ENCODE measurements at regions not wholly inside any gene's neighbourhood (a gene's known extent, or its start where the extent isn't known, plus 50 kb on each side); places are given as distances from the start of the nearest gene placed in this dataset.

DNA sequence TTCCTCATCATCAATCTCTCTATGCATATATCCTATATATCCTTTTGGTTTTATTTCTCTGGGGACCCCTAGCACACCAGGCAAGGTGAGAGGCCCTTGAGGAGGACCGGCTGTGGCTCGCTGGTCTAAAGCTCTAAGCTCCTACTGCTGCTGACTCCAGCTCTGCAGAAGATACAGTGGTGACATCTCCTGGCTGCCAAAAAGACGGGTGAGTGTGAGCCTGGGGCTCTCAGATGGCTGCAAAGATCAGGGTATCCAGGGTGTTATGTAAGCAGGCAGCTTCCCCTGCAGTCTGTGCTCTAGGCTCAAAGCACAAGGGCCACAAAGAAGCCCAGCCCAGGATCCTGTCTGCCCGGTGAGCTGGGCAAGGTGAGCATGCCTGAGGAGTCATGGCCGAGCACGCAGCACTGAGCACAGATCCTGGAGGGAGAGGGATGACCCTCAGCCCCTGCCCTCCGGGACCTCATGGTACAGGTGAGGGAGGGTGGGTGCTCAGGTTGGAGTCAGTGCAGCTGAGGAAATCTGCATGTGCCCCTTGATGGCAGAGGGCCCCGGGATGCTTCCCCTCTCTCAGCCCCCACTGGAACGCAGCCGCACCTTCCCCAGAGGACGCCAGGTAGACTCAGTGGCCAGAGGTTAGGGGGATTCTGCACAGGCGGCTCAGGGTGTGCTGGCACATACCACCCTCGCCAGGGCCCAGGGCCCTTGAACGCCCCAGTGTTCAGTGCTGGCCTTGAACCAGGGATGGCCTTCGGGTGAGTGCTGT, 95.4 kb upstream of the INSIG1 start:
- no peak for DNase-seq (ENCODE audit: low read depth)

DNA sequence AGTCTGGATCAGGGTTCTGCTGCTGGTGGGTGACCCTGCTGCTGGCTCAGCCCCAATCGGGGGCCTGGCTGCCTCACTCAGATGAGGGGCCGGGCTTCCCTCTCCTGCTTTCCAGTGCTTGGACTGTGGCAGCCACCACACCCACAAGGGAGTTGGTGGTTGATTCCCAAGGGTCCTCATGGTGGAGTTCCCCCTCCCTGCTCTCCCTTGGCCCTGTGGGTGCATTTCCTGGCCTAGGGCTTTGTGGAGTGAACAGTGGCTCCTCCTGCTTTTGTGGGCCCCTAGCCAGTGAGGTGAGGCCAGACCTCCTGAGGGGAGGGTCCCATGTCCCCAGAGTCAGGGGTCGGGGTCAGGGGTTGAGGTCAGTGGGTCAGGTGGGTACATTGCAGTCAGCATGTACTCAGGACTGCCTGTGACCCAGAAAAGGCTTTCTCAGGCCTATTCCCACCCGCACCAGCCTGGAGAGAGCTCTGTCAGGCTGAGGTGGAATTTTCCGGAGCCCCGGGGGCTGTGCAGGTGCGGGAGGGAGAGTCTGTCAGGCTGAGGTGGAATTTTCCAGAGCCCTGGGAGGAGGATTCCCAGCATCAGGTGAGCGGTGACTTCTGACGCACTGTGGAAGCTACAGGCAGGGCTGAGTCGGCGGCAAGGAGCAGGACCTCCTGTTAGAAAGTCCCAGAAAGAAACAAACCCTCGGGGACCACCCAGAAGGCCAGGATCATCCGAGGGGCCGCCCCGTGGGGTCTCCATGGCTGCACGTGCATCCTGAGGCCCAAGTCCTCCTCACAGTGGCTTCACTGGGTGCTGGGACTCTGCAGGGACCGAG, 94.4 kb upstream of the INSIG1 start:
- DNase-seq (ENCODE audit: low read depth): no peak

DNA sequence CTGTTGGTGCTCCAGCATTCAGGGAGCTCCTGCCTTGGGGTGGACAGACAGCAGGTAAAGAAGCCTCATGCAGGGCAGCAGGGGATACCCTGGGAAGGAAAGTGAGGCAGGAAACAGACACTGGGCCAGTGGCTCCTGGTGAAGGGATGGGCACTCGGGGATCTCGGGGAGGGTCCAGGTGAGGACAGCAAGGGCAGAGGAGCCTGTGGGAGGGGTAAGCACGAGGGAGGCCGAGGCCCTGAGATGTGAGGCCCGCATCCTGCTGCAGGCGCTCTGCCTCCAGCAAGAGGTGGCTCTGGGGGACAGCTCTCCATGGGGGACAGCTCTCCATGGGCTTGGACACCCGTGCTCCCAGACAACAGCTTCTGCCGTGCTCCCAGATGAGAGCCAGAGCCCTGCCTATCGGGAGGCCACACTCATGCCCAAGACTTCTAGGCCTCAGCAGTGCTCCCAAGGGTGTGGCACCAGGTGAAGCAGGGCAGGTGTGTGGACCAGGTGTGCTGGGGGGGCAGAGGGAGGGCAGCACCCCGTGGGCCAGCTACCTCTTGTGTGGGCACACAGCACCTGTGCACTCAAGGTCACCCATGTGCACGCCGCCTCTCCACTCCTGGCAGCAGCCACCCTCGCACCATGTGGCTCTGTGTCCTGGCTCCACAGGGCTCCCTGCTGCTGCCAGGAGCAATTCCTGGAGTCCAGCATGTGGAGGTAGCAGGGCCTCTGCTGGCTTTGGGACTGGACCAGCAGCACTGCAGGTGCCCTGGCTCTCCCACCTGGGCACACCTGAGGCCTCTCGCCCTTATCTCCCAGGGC, 93.6 kb upstream of the INSIG1 start:
- DNase-seq (ENCODE audit: low read depth): no peak

DNA sequence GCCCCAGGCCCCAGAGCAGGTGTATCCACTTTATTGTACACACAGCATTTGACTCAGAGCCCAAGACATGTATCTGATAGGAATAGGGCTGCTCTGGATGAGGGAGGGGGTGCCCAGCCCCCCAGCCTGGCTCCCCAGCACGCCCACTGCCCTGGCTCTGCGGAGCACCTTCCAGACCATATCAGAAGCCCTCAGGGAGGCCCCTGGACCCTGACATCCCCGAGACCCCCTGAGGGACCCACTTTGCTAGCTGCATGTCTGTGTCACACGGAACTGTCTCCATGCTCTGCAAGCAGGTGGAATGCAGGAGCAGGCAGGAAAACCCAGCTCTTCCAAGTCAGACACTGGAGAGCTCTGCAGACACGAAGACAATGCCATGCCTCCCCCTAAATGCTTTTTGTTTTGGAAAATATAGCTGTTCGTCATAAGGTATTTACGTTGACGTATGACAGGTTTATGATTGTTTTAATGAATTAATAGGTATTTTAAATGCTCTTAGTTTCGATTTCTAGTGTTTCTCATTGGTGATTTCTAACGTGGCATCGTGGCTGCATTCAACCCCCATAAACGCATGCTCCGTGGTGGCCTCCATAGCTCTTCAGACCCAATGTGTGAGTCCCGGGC, 92.8 kb upstream of the INSIG1 start:
- no peak for DNase-seq (ENCODE audit: low read depth)

DNA sequence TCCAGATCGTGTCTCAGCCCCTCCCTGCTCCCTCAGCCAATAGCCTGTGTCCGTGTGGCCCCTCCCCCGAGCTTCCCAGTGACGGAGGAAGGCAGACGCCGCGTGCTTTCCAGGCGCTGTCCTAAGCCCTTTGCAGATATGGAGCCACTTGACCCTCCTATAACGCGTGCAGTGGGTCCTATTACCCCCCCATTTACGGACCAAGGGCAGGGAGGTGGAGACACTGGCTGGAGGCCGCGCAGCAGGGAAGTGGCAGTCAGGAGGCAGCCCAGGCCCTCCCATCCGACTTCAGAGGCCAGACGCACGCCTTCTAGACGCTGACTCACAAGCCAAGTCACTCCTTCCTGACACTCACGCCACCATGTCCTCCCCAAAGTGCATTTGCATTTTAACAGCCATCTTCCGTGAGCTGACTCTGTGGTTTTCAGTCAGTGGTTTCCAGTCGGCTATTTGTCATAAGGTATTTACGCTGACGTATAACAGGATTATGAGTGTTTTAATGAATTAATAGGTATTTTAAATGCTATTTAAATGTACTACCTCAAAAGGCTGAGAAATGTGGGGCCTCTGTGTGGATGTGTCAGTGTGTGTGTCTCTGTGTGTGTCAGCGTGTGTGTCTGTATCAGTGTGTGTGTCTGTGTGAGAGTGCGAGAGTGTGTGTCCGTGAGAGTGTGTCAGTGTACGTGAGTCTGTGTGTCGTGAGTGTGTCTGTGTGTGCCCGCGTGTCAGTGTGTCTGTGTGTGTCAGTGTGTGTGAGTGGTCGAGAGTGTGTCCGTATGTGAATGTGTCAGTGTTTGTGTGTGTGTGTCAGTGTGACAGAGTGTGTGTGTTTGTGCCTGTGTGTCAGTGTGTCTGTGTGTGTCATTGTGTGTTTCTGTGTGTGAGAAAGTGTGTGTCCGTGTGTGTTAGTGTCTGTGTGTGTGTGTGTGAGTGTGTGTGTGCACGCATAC, 92.0 kb upstream of the INSIG1 start:
- DNase-seq (ENCODE audit: low read depth): peak; percentile 100

DNA sequence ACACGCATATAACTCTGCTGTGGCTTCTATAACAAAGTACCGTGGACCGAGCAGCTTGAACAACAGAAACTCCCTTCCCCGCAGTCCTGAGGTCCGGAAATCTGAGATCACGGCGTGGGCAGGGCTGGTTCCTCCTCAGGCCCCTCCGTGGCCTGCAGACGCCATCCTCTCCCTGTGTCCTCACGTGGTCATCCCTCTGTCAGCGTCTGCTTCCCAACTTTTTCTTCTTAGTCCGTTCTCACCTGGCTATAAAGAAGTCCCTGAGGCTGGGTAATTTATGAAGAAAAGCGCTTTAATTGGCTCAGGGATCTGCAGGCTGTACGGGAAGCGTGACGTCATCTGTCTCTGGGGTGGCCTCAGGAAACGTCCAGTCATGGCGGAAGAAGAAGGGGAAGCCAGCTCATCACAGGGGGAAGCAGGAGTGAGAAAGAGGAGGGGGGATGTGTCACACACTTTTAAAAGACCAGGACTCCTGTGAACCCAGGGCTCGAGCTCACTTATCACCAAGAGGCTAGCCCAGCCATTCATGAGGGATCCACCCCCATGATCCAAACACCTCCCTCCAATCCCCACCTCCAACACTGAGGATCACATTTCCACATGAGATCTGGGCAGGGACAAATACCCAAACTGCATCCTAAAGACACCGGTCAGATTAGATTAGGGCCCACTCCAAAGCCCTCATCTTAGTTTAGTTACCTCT, 91.2 kb upstream of the INSIG1 start:
- peak; percentile 99 for DNase-seq (ENCODE audit: low read depth)

DNA sequence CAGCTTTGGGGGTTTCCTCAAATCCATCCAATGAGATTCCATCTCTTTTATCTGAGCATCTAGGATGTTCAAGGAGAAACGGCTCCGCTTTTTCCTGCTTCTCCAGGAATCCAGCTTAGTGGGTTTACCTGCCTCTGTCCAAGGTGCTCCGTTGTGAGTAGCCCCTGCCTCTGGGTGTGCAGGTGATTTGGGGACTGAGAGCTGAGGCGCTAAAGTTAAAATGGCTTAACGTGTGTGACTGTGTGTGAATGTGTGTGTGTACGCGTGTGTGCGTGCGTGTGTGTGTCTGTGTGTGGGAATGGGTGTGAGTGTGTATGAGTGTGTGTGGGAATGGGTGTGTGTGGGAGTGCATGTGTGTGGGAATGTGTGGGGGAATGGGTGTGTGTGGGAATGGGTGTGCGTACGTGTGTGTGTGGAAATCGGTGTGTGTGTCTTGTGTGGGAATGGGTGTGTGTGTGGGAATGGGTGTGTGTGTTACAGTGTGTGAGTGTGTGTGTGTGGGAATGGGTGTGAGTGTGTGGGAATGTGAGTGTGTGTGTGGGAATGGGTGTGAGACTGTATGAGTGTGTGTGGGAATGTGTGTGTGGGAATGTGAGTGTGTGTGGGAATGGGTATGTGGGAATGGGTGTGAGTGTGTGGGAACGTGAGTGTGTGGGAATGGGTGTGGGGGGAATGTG, 90.2 kb upstream of the INSIG1 start:
- DNase-seq (ENCODE audit: low read depth): no peak

DNA sequence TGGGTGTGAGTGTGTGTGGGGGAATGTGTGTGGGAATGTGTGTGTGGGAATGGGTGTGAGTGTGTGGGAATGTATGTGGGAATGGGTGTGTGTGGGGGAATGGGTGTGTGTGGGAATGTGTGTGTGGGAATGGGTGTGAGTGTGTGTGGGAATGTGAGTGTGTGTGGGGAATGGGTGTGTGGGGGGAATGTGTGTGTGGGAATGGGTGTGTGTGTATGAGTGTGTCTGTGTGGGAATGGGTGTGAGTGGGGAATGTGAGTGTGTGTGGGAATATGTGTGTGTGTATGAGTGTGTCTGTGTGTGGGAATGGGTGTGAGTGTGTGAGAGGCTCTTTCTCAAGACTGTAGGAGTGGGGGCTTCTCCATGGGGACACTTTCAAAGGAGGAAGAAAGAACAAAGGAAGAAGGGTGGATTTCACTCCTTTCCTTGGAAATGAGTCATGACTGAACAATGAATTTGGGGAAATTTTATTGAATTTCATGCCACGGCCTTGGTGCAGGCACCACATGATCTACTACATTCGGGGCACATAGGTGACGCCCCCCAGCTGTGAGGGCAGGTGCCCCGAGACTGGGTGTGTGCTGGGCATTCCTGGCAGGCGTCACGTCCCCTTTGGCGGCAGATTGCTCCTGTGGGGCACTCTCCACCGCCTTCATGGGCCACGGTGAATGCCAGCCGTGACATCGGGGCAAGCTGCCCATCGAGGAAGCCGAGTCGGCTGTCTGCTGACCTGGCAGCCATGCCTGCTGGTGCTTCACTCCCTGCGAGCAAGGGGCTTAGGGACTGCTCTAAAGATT, 88.8 kb upstream of the INSIG1 start:
- DNase-seq (ENCODE audit: low read depth): peak; percentile 48

DNA sequence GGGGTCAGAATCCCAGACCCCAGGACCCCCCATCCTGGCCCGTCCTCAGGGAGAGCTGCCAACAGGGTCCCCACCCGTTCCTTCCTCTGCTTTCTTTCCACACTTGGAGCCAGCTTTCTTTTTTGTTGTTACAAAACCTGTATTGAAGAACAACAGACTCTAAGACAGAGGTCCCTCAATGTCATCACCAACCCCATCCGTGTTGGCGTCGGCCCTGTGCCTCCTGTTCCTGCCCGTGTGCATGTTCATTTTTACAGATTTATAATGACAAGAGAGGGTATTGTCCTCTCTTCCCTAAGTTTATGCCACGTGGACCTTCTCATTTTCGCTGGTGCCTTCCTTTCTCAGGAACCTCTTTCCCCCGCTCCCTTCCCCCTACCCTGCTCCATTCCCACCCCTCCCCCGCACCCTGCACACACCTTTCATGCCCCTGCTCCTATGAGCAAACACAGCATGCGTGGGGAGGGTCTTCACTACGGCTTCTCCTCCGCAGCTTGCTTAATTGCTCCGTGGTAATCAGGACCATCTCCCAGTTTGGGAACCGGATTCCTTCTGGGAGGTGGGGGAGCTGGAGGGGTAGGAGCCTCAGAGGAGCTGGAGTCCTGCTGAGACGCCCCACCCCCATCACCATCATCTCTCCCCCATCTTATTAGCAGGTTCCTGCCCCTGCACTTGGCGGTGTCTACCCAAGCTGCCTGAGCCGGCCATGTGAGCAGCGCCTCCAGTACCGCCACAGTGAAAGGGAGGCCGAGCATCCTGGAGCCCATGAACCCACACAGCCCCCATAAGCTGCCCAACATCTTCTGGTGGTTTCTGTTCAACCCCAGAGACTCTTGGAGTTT, 88.0 kb upstream of the INSIG1 start:
- DNase-seq (ENCODE audit: low read depth): no peak

DNA sequence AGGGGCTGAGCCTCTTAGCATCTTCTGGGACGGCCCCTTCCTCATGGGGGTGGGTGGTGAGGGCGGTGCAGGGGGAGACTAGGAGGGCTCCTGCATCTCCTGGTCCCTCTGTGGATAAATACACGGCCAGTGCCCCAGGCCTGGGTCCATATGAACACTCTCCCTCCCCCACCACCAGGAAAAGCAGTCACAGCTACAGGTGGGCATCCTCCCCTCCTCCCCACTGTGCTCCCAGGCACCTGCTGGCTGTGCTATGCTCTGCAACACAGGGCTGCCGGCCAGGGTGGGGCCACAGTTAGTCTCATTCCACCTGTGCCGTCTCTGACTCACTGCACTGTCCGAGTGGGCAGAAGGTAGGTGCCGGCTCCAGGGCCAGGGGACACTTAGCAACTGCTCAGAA, 87.3 kb upstream of the INSIG1 start:
- DNase-seq (ENCODE audit: low read depth): no peak

DNA sequence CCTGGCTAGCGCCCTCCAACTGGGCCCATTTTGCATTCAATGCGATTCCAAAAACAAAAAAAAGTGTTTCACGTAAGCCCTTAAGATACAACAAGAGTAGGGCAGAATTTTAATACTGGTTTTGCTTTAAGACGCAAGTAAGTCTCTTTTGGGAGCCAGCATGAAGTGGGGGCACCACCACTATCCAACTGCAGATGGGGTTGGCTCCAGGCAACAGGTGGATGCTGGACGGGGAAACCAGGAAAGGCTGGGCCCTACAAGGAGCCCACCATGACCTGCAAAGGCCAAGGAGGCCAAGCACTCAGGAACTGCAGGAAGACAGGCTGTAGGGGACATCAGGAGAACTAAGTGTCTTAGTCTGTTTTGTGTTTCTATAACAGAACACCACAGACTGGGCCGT, 86.5 kb upstream of the INSIG1 start:
- DNase-seq (ENCODE audit: low read depth): no peak

DNA sequence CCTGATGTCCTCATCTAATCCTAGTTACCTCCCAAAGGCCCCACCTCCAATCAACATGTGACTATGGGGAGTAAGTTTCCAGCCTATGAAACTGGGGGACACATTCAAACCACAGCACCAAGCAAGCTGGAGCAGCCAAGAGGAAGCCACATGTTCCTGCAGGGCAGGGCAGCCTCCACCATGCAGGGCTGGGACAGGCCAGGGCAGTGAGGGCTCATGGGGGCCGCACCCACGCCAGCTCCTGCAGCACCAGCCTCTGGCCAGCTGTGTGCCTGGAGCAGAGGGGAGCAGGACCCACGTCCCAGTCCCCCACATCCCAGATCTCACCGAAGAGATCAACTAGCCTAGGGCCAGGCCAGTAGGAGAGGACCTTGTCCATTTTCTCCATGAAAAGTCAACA, 85.9 kb upstream of the INSIG1 start:
- DNase-seq (ENCODE audit: low read depth): no peak

DNA sequence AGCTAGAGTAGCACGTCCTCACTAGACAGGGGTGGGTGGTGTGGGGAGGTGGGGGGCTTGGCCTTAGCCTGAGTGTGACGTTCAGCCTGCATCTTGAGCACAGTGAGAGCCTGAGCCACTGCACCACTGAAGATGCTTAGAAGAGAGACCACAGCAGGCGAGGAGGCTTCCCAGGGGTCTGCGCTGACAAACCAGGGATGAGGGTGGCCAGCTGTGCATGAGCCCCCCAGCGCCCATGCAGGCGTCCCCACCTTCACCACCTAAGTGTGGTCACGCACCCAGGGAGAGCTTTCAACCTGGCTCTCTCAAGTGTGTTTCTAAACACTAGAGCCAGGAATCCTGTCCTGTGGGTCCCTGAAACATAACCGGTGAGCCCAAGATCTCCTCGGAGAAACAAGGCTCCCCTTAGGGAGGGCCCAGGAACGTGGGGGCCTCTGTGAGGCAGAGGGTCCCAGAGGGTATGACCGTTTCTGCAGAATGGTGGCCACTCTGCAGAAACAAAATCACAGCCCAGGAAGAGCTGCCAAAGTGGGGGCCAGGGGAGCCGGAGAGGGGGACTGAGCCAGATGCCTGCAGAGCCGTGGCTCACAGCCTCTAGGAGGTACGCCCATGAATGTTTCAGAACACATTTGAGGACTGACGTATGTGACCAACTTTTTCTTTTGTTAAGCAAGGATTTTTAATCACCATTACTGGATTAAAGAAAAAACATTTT, 85.2 kb upstream of the INSIG1 start:
- DNase-seq (ENCODE audit: low read depth): no peak

DNA sequence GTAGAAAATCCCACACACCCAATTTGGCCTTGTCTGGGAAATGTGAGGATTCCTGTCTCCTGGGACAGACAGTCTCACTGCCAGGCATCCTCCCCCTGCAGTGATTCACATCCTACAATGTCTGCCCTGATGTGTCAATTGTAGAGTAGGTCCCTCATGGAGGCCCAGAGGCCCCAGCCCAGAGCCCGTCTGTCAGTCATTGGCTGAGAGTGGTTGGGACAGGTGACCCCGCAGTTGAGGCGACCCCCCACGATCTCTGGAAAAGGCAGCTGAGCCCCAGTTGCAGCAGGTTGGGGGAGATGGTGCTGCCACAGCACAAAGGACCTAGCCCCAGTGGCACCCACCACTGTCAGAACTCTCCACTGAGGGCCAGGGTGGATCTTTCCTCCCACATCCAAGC, 84.3 kb upstream of the INSIG1 start:
- DNase-seq (ENCODE audit: low read depth): peak; percentile 89

DNA sequence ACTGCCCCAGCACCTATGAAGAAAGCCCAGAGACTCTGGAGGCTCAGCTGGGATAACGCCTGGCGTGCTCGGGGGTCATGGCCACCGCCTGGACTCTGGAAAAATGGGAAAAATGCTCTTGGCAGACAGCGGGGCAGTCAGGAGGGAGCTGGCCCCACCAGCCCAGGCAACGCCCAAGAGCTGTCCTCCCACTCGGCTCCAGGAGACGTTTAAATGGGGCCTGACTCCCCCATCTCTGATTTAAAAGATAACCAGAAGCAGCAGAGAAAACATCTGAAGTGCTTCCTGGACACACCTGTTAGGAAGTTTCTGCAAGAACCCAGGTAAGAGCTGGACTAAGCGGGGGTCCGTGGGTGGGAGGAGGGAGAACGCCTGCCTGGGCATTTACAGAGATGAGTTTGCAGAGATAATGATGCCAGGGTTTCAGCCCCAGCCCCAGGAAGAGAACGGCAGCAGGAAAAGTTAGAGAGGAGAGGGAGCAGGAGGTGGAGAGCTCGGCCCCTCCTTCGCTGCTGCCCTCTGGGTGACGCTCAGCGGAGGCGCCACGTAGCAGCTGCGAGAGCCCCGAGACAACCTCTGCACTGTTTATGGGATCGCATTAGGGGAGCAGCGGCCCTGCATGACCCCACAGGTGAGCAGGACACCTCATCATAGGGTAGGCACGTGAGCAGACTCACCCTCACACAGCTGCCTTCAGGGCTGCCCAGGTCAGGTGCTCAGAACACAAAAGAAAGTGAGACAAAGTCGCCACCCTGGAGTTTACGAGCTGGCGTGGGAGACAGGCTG, 83.5 kb upstream of the INSIG1 start:
- DNase-seq (ENCODE audit: low read depth): no peak

DNA sequence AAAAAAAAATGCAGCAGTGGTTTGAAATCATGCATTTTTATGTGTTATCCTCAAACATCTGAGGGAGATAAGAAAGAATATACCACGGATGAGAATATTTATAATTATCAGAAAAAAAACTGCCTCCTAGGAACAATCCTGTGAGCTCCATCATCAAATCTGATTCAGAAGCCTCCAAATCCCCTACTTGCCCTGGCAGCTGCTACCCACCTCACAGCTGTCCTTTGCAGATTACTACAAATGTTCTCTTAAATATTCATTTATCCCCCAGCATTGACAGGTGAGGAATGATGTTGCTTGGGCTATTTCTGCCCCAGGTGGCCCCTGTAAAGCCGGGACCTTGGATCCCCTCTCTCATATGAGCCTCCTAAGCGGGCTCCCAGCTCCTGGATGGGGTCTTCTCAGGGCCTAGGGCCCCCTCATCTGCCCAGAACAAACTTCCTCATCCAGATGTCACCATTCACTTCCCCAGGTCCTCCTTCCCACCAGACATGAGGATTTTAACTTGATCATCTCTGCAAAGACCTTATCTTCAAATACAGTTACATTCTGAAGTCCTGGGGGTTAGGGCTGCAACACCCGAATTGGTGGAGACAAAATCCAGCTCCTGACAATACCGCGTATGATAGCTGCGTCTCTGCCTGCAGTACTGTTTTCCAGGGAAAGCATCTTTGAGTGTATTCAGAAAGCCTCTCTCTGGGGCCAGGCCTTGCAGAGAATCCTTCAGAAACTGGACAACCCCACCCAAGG, 81.9 kb upstream of the INSIG1 start:
- DNase-seq (ENCODE audit: low read depth): no peak
